ENCODE measurements at regions not wholly inside any gene's neighbourhood (a gene's known extent, or its start where the extent isn't known, plus 50 kb on each side); places are given as distances from the start of the nearest gene placed in this dataset.

- intact Hi-C loops (cut with DNase I): no loop called here
- no peak overlapping the region for H3K27ac ChIP-seq (ENCODE audit: low read depth in 2 of 2, low read length in 2 of 2)
Observed at GRCh38 chr22:27116312-27117086, 459.1 kb downstream of the MIAT start.

GRCh38 chr22:27120036-27120435 lies 462.6 kb downstream of the MIAT start:
- no peak overlapping the region for H3K9ac ChIP-seq (ENCODE audit: low read length in 3 of 3)
- no peak overlapping the region for H3K4me3 ChIP-seq (ENCODE audit: low read length in 3 of 3)
- FAIRE-seq (no peak), DNase-seq (no peak)
- H3K9me3 ChIP-seq (ENCODE audit: control insufficient read depth in 2 of 3, insufficient read depth in 1 of 3, low read length in 3 of 3): peaks cover 0 to 4% (median 0%) of the 10 kb centered on the region in 3 donors
- no peaks in the 10 kb centered on the region for H3K4me1 ChIP-seq (ENCODE audit: control insufficient read depth in 2 of 3, insufficient read depth in 2 of 3, low read depth in 1 of 3, low read length in 3 of 3)
- intact Hi-C loops (cut with DNase I): no loop called here
- H3K36me3 ChIP-seq (ENCODE audit: control insufficient read depth in 2 of 3, insufficient read depth in 3 of 3, low read length in 3 of 3): no peaks in the 10 kb centered on the region
- H3K27ac ChIP-seq (ENCODE audit: low read depth in 2 of 2, low read length in 2 of 2): no peak overlapping the region
- no peaks in the 10 kb centered on the region for H3K27me3 ChIP-seq (ENCODE audit: control insufficient read depth, insufficient read depth, low read length)
- TF ChIP-seq CTCF (IDR thresholded peaks at IDR 0.05; ENCODE audit: borderline replicate concordance, extremely low read depth, insufficient read depth): no peak

More at GRCh38 chr22:27116312-27117086, 459.1 kb downstream of the MIAT start:
- no peaks in the 10 kb centered on the region for H3K27me3 ChIP-seq (ENCODE audit: control insufficient read depth, insufficient read depth, low read length)
- no peak overlapping the region for H3K4me3 ChIP-seq (ENCODE audit: low read length in 3 of 3)
- peaks cover 0 to 4% (median 0%) of the 10 kb centered on the region in 3 donors for H3K9me3 ChIP-seq (ENCODE audit: control insufficient read depth in 2 of 3, insufficient read depth in 1 of 3, low read length in 3 of 3)
- no peak for DNase-seq
- no peak for FAIRE-seq
- no peaks in the 10 kb centered on the region for H3K36me3 ChIP-seq (ENCODE audit: control insufficient read depth in 2 of 3, insufficient read depth in 3 of 3, low read length in 3 of 3)
- no peak for TF ChIP-seq CTCF (IDR thresholded peaks at IDR 0.05; ENCODE audit: borderline replicate concordance, extremely low read depth, insufficient read depth)
- H3K9ac ChIP-seq (ENCODE audit: low read length in 3 of 3): no peak overlapping the region
- H3K4me1 ChIP-seq (ENCODE audit: control insufficient read depth in 2 of 3, insufficient read depth in 2 of 3, low read depth in 1 of 3, low read length in 3 of 3): no peaks in the 10 kb centered on the region

GRCh38 chr22:27122574-27122973 lies 465.2 kb downstream of the MIAT start:
- FAIRE-seq: no peak
- no peak overlapping the region for H3K9ac ChIP-seq (ENCODE audit: low read length in 3 of 3)

More at GRCh38 chr22:27122574-27122973, 465.2 kb downstream of the MIAT start:
- H3K36me3 ChIP-seq (ENCODE audit: control insufficient read depth in 2 of 3, insufficient read depth in 3 of 3, low read length in 3 of 3): no peaks in the 10 kb centered on the region
- no peak overlapping the region for H3K4me3 ChIP-seq (ENCODE audit: low read length in 3 of 3)
- no peaks in the 10 kb centered on the region for H3K27me3 ChIP-seq (ENCODE audit: control insufficient read depth, insufficient read depth, low read length)
- intact Hi-C loops (cut with DNase I): no loop called here
- no peak for DNase-seq
- no peak for TF ChIP-seq CTCF (IDR thresholded peaks at IDR 0.05; ENCODE audit: borderline replicate concordance, extremely low read depth, insufficient read depth)
- H3K27ac ChIP-seq (ENCODE audit: low read depth in 2 of 2, low read length in 2 of 2): no peak overlapping the region
- no peaks in the 10 kb centered on the region for H3K4me1 ChIP-seq (ENCODE audit: control insufficient read depth in 2 of 3, insufficient read depth in 2 of 3, low read depth in 1 of 3, low read length in 3 of 3)
- peaks cover 0 to 4% (median 0%) of the 10 kb centered on the region in 3 donors for H3K9me3 ChIP-seq (ENCODE audit: control insufficient read depth in 2 of 3, insufficient read depth in 1 of 3, low read length in 3 of 3)

Data from kidney (tissue), 13 donors.